ENCODE measurements at regions not wholly inside any gene's neighbourhood (a gene's known extent, or its start where the extent isn't known, plus 50 kb on each side); places are given as distances from the start of the nearest gene placed in this dataset.

- Histone ChIP-seq H3K23me2 (ENCODE audit: insufficient read length, low read depth, low read length, poor library complexity, severe bottlenecking) (no peaks in the 10 kb centered on the region), H4K8ac (replicated peaks; ENCODE audit: insufficient read length, low read depth, low read length) (no peak overlapping the region), H3K23ac (ENCODE audit: insufficient read length, low read depth, low read length) (no peak overlapping the region), H4K20me1 (ENCODE audit: control insufficient read depth, insufficient read depth, insufficient read length) (no peaks in the 10 kb centered on the region), H3K27me3 (ENCODE audit: insufficient read depth, low read length) (no peaks in the 10 kb centered on the region), H3K79me2 (ENCODE audit: insufficient read depth, low read length) (no peaks in the 10 kb centered on the region), H2BK20ac (ENCODE audit: low read depth, low read length, poor library complexity, severe bottlenecking) (no peak overlapping the region), H3K27ac (ENCODE audit: insufficient read length, low read depth, low read length) (no peak overlapping the region), H2AK5ac (ENCODE audit: insufficient read length, low read length) (no peak overlapping the region), H3K9me3 (ENCODE audit: control insufficient read depth, low read depth, low read length) (no peaks in the 10 kb centered on the region), H2BK12ac (ENCODE audit: insufficient read length, low read depth, low read length) (no peak overlapping the region), H3K4me1 (ENCODE audit: insufficient read depth, low read length) (no peaks in the 10 kb centered on the region), H3K4me2 (ENCODE audit: insufficient read depth, insufficient read length, low read length) (no peak overlapping the region), H2BK5ac (ENCODE audit: insufficient read length, low read length) (no peak overlapping the region), H2BK15ac (ENCODE audit: low read depth, low read length) (no peak overlapping the region), H4K5ac (ENCODE audit: insufficient read length, low read depth, low read length) (no peak overlapping the region), H2AFZ (ENCODE audit: low read length) (no peak overlapping the region), H3T11ph (ENCODE audit: low read length) (no peak overlapping the region), H3K56ac (ENCODE audit: insufficient read length, low read depth, low read length) (no peak overlapping the region), H3K79me1 (ENCODE audit: insufficient read depth, low read depth, low read length, poor library complexity, severe bottlenecking) (no peaks in the 10 kb centered on the region), H3K14ac (ENCODE audit: insufficient read depth, low read length) (no peak overlapping the region), H2BK120ac (ENCODE audit: low read depth, low read length, poor library complexity, severe bottlenecking) (no peak overlapping the region), H3K9ac (ENCODE audit: extremely low read depth, insufficient read length, low read length) (no peak overlapping the region), H3K18ac (ENCODE audit: insufficient read length, low read depth, low read length) (no peak overlapping the region), H4K91ac (ENCODE audit: insufficient read length, low read depth, low read length) (no peak overlapping the region), H3K4ac (ENCODE audit: low read depth, low read length) (no peak overlapping the region)
- Mint-ChIP-seq H3K36me3 (ENCODE audit: insufficient read depth in 1 of 3, low read depth in 3 of 3) (no peaks in the 10 kb centered on the region), H3K4me1 (no peaks in the 10 kb centered on the region; a peak in 1 of 4 replicates), H3K27me3 (ENCODE audit: low read depth) (no peaks in the 10 kb centered on the region), H3K27ac (no peak overlapping the region), H3K4me3 (no peak overlapping the region), H3K9me3 (no peaks in the 10 kb centered on the region)
- WGBS (ENCODE audit: extremely low coverage, insufficient read length, low lambda C conversion rate), result no CpG with 5 or more reads among the region's 5 CpGs
- DNase-seq, result no peak
- TF ChIP-seq CTCF (conservative IDR thresholded peaks at IDR 0.05), result no peak
Observed at GRCh38 chr9:18010492-18010891, 431.6 kb downstream of the SH3GL2 start.
